DND-41 (cell line): ENCODE measurements at regions not wholly inside any gene's neighbourhood (a gene's known extent, or its start where the extent isn't known, plus 50 kb on each side); places are given as distances from the start of the nearest gene placed in this dataset.

Experiments used
- ATAC-seq: fragments of 200-7000 bp; cut with Tn5 transposase; 3 replicates; pipeline ENCODE4 v1.9.1; 2021; ENCODE audit warnings: low read depth; ENCODE audit not compliant: insufficient read depth
- DNase-seq: peaks from one replicate; pipeline ENCODE4 v3.0.0-alpha.2; 2020
- H2AFZ ChIP-seq: 2 replicates; pipeline ENCODE4 v1.6.0; 2012; ENCODE audit warnings: low read depth, low read length
- H3K27ac ChIP-seq: 2 replicates; pipeline ENCODE4 v1.5.1; 2012; ENCODE audit warnings: low read length, inconsistent platforms
- H3K27me3 ChIP-seq: fragments of 200-600 bp; sonication (generic); 2 replicates; pipeline ENCODE4 v1.6.0; 2012; ENCODE audit warnings: low read length, mild to moderate bottlenecking, inconsistent platforms; ENCODE audit not compliant: insufficient read depth, poor library complexity
- H3K36me3 ChIP-seq: 2 replicates; pipeline ENCODE4 v1.5.1; 2012; ENCODE audit warnings: low read length, inconsistent platforms; ENCODE audit not compliant: insufficient read depth
- H3K4me1 ChIP-seq: 2 replicates; pipeline ENCODE4 v1.5.1; 2012; ENCODE audit warnings: mild to moderate bottlenecking, low read length; ENCODE audit not compliant: insufficient read depth
- H3K4me2 ChIP-seq: 2 replicates; pipeline ENCODE4 v1.6.0; 2012; ENCODE audit warnings: mild to moderate bottlenecking, moderate library complexity, low read length, inconsistent platforms; ENCODE audit not compliant: insufficient read depth
- H3K4me3 ChIP-seq, 2 experiments: fragments of 200-600 bp in 1 of 2; shearing (Covaris generic) in 1 of 2; 2 replicates each; pipeline ENCODE4 v1.5.1; 2012 to 2016; ENCODE audit warnings: inconsistent platforms in 2 of 2, low read length in 2 of 2, mild to moderate bottlenecking in 2 of 2, low read depth in 1 of 2, moderate library complexity in 1 of 2
- H3K79me2 ChIP-seq: 2 replicates; pipeline ENCODE4 v1.6.0; 2012; ENCODE audit warnings: low read length, inconsistent platforms; ENCODE audit not compliant: insufficient read depth
- H3K9ac ChIP-seq: 2 replicates; pipeline ENCODE4 v1.6.0; 2012; ENCODE audit warnings: low read depth, mild to moderate bottlenecking, inconsistent platforms, low read length, moderate library complexity
- H3K9me3 ChIP-seq: 2 replicates; pipeline ENCODE4 v1.5.1; 2012; ENCODE audit warnings: low read length, moderate library complexity, mild to moderate bottlenecking, inconsistent platforms; ENCODE audit not compliant: insufficient read depth, severe bottlenecking
- H4K20me1 ChIP-seq: 2 replicates; pipeline ENCODE4 v1.6.0; 2012; ENCODE audit warnings: low read length; ENCODE audit not compliant: insufficient read depth
- CTCF ChIP-seq: IDR thresholded peaks from 2 replicates; pipeline ENCODE4 v1.5.1; 2012; ENCODE audit warnings: borderline replicate concordance, low read length, moderate library complexity, mild to moderate bottlenecking; ENCODE audit not compliant: poor library complexity, severe bottlenecking; ENCODE audit errors: extremely low read depth
- EZH2 ChIP-seq: IDR thresholded peaks from 3 replicates; pipeline ENCODE4 v1.6.1; 2012; ENCODE audit warnings: borderline replicate concordance, low read depth, mild to moderate bottlenecking, moderate library complexity, low read length, inconsistent platforms; ENCODE audit not compliant: severe bottlenecking

- Histone ChIP-seq H3K9ac (no peak overlapping the region), H3K4me3 (no peak overlapping the region), H4K20me1 (no peaks in the 10 kb centered on the region), H2AFZ (no peak overlapping the region), H3K4me1 (no peaks in the 10 kb centered on the region), H3K4me2 (no peak overlapping the region), H3K36me3 (no peaks in the 10 kb centered on the region), H3K9me3 (no peaks in the 10 kb centered on the region), H3K27me3 (no peaks in the 10 kb centered on the region), H3K27ac (no peak overlapping the region), H3K79me2 (no peaks in the 10 kb centered on the region)
- ATAC-seq, result no peak
- DNase-seq, result no peak
- TF ChIP-seq EZH2 (no peak), CTCF (no peak)
Measured at GRCh38 chr12:41891226-41891625, 253.4 kb downstream of the GXYLT1 start.

GRCh38 chr12:41888285-41888684, 256.4 kb downstream of the GXYLT1 start:
- no peak overlapping the region for H3K9ac ChIP-seq
- H2AFZ ChIP-seq, result no peak overlapping the region
- no peak overlapping the region for H3K4me2 ChIP-seq
- H3K4me1 ChIP-seq, result no peaks in the 10 kb centered on the region
- TF ChIP-seq EZH2, result no peak
- TF ChIP-seq CTCF, result no peak
- H3K27me3 ChIP-seq, result no peaks in the 10 kb centered on the region
- no peak overlapping the region for H3K4me3 ChIP-seq
- H3K36me3 ChIP-seq, result no peaks in the 10 kb centered on the region
- no peaks in the 10 kb centered on the region for H4K20me1 ChIP-seq
- H3K9me3 ChIP-seq, result no peaks in the 10 kb centered on the region
- no peak overlapping the region for H3K27ac ChIP-seq
- ATAC-seq, result no peak
- no peak for DNase-seq
- H3K79me2 ChIP-seq, result no peaks in the 10 kb centered on the region

- Histone ChIP-seq H3K36me3 (no peaks in the 10 kb centered on the region), H2AFZ (no peak overlapping the region), H3K4me2 (no peak overlapping the region), H3K27ac (no peak overlapping the region), H3K4me3 (no peak overlapping the region), H3K27me3 (no peaks in the 10 kb centered on the region), H3K9me3 (no peaks in the 10 kb centered on the region), H3K9ac (no peak overlapping the region), H4K20me1 (no peaks in the 10 kb centered on the region), H3K4me1 (no peaks in the 10 kb centered on the region), H3K79me2 (no peaks in the 10 kb centered on the region)
- DNase-seq (no peak), ATAC-seq (no peak)
- TF ChIP-seq CTCF (no peak), EZH2 (no peak)
Measured at GRCh38 chr12:41881891-41882805, 262.5 kb downstream of the GXYLT1 start.
